H1 (cell line): ENCODE measurements at regions not wholly inside any gene's neighbourhood (a gene's known extent, or its start where the extent isn't known, plus 50 kb on each side); places are given as distances from the start of the nearest gene placed in this dataset.

Experiments used
- EP300 ChIP-seq, 2 experiments: IDR thresholded peaks; 1 replicate in 1 of 2; 2 replicates in 1 of 2; pipeline ENCODE4 v1.6.1; 2011 to 2012; ENCODE audit warnings: low read depth in 2 of 2, low read length in 2 of 2, mild to moderate bottlenecking in 2 of 2, borderline replicate concordance in 1 of 2, inconsistent platforms in 1 of 2, moderate library complexity in 1 of 2
- PHF8 ChIP-seq: fragments of 200-600 bp; sonication (generic); conservative IDR thresholded peaks from 2 replicates; pipeline ENCODE4 v1.7.1; 2012; ENCODE audit warnings: low read depth, mild to moderate bottlenecking, inconsistent platforms, low read length, moderate library complexity
- POLR2A ChIP-seq, 2 experiments: IDR thresholded peaks; 1 replicate in 1 of 2; 2 replicates in 1 of 2; pipeline ENCODE4 v1.6.1; 2011; ENCODE audit warnings: low read depth in 2 of 2, low read length in 2 of 2, mild to moderate bottlenecking in 2 of 2; ENCODE audit errors: control extremely low read depth in 1 of 2
- TF ChIP-seq, protein P1 (sequence below), 3 experiments: IDR thresholded peaks; 1 replicate in 2 of 3; 2 replicates in 1 of 3; pipeline versions ENCODE4 v1.5.1 to v1.6.1; 2011; ENCODE audit warnings: low read length in 3 of 3, mild to moderate bottlenecking in 3 of 3, inconsistent platforms in 2 of 3, low read depth in 1 of 3, moderate library complexity in 1 of 3; ENCODE audit not compliant: insufficient read depth in 1 of 3; ENCODE audit errors: control extremely low read depth in 1 of 3

DNA sequence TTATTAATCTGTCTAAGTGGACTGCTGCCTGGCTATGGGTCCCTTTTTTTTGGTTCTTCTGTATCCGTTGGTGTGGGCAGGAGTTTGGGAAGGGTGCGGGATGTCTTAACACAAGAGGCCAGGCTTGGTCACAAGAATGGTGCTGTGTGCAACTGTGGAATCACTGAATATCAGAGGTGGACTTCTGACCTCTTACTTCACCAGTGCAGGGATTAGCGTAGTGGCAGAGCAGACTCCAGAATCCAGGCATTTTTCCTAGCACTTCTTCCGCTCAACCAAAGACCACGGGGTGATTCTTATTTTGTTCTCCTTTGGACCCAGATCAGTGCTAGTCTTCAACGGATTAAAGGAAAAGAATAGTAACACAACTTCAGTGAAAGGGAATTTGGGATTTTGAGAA is 254.3 kb upstream of the TNP1 start:
- TF ChIP-seq PHF8 (no peak), EP300 (IDR thresholded peaks at IDR 0.05; ENCODE audit: borderline replicate concordance in 1 of 2, low read depth in 2 of 2, low read length in 2 of 2) (no peak), POLR2A (IDR thresholded peaks at IDR 0.05; ENCODE audit: control extremely low read depth in 1 of 2, low read depth in 2 of 2, low read length in 2 of 2) (no peak)
- TF ChIP-seq, protein P1, sequence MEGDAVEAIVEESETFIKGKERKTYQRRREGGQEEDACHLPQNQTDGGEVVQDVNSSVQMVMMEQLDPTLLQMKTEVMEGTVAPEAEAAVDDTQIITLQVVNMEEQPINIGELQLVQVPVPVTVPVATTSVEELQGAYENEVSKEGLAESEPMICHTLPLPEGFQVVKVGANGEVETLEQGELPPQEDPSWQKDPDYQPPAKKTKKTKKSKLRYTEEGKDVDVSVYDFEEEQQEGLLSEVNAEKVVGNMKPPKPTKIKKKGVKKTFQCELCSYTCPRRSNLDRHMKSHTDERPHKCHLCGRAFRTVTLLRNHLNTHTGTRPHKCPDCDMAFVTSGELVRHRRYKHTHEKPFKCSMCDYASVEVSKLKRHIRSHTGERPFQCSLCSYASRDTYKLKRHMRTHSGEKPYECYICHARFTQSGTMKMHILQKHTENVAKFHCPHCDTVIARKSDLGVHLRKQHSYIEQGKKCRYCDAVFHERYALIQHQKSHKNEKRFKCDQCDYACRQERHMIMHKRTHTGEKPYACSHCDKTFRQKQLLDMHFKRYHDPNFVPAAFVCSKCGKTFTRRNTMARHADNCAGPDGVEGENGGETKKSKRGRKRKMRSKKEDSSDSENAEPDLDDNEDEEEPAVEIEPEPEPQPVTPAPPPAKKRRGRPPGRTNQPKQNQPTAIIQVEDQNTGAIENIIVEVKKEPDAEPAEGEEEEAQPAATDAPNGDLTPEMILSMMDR (IDR thresholded peaks at IDR 0.05; ENCODE audit: control extremely low read depth in 1 of 3, insufficient read depth in 1 of 3, low read depth in 1 of 3, low read length in 3 of 3): no peak
